GM12878 (cell line): ENCODE measurements at regions not wholly inside any gene's neighbourhood (a gene's known extent, or its start where the extent isn't known, plus 50 kb on each side); places are given as distances from the start of the nearest gene placed in this dataset.

ENCODE experiments used
- ATAC-seq: fragments of 200-7000 bp; cut with Tn5 transposase; 3 replicates; pipeline ENCODE4 v1.9.1; 2020; ENCODE audit warnings: mild to moderate bottlenecking, moderate library complexity
- BruUV-seq: library from RNA; stranded (reverse); fragments of 400-500 nt; replicated peaks from 2 replicates; lab custom pipeline; 2021; lab: Mats Ljungman, UMichigan
- CTCF ChIA-PET: fragments of 300-600 bp; sonication (Branson Sonifier 250); formaldehyde crosslinking; extraction: SDS; loops from one replicate; lab custom pipeline; 2021; ENCODE audit warnings: inconsistent platforms; lab: Yijun Ruan, JAX
- POLR2A ChIA-PET: fragments of 350-600 bp; formaldehyde crosslinking; extraction: SDS; loops from one replicate; lab custom pipeline; 2021; ENCODE audit warnings: inconsistent platforms; lab: Charles Lee
- RAD21 ChIA-PET: fragments of 300-600 bp; sonication (Branson Sonifier 250); formaldehyde crosslinking; loops from one replicate; lab custom pipeline; 2023; ENCODE audit warnings: antibody characterized with exemption; ENCODE audit not compliant: unreplicated experiment; lab: Charles Lee
- SMC1A ChIA-PET: fragments of 300-600 bp; sonication (Branson Sonifier 250); formaldehyde crosslinking; loops from one replicate; lab custom pipeline; 2023; ENCODE audit not compliant: unreplicated experiment, uncharacterized antibody; lab: Charles Lee
- DNase-seq: peaks from one replicate; pipeline ENCODE4 v3.0.0-alpha.2; 2011; ENCODE audit warnings: low read depth, low spot score
- FAIRE-seq: peaks from 3 replicates; lab custom pipeline; 2011; peaks lifted over from hg19 to GRCh38; lab: Jason Lieb, UNC
- H2AFZ ChIP-seq: 2 replicates; pipeline ENCODE4 v1.6.0; 2011; ENCODE audit warnings: low read depth, low read length, control low read depth; ENCODE audit not compliant: control insufficient read depth
- H3K27ac ChIP-seq: 2 replicates; pipeline ENCODE4 v1.5.1; 2011; ENCODE audit warnings: control low read depth; ENCODE audit not compliant: control insufficient read depth, insufficient read depth
- H3K27me3 ChIP-seq, 2 experiments: replicated peaks in 1 of 2; 2 replicates each; pipeline versions ENCODE4 v1.6.0 to v1.6.1; 2011; ENCODE audit warnings: low read length in 1 of 2; ENCODE audit not compliant: control insufficient read depth in 2 of 2, insufficient read depth in 2 of 2
- H3K36me3 ChIP-seq, 2 experiments: 2 replicates each; pipeline ENCODE4 v1.5.1; 2011; ENCODE audit warnings: low read length in 1 of 2; ENCODE audit not compliant: control insufficient read depth in 2 of 2, insufficient read depth in 2 of 2
- H3K4me1 ChIP-seq: 2 replicates; pipeline ENCODE4 v1.6.1; 2011; ENCODE audit warnings: mild to moderate bottlenecking, low read length, moderate library complexity, mixed read lengths; ENCODE audit not compliant: control insufficient read depth, insufficient read depth
- H3K4me2 ChIP-seq: 2 replicates; pipeline ENCODE4 v1.6.0; 2011; ENCODE audit warnings: control low read depth; ENCODE audit not compliant: control insufficient read depth, insufficient read depth
- H3K4me3 ChIP-seq: fragments of 200-600 bp; sonication (generic); 2 replicates; pipeline ENCODE4 v1.5.1; 2016
- H3K79me2 ChIP-seq: 2 replicates; pipeline ENCODE4 v1.6.0; 2011; ENCODE audit warnings: low read length; ENCODE audit not compliant: control insufficient read depth, insufficient read depth
- H3K9ac ChIP-seq: 2 replicates; pipeline ENCODE4 v1.8.0; 2011; ENCODE audit warnings: low read length, control low read depth, mixed read lengths; ENCODE audit not compliant: control insufficient read depth, insufficient read depth
- H3K9me3 ChIP-seq: replicated peaks from 3 replicates; pipeline ENCODE4 v1.5.1; 2011; ENCODE audit warnings: mild to moderate bottlenecking, low read length; ENCODE audit not compliant: control insufficient read depth, insufficient read depth
- H4K20me1 ChIP-seq: 2 replicates; pipeline ENCODE4 v1.6.0; 2011; ENCODE audit not compliant: control insufficient read depth, insufficient read depth
- BHLHE40 ChIP-seq, 2 experiments: fragments of 450-650 bp in 1 of 2; IDR thresholded peaks; 2 replicates each; pipeline ENCODE4 v1.6.1; 2011 to 2017; ENCODE audit warnings: low read depth in 2 of 2, borderline replicate concordance in 1 of 2, improper control_type of control experiment in 1 of 2, low read length in 1 of 2, mild to moderate bottlenecking in 1 of 2
- EED ChIP-seq: sonication (generic); IDR thresholded peaks from 2 replicates; pipeline ENCODE4 v1.6.1; 2016; ENCODE audit warnings: antibody characterized with exemption, low read depth
- IKZF1 ChIP-seq: fragments of 450-650 bp; conservative IDR thresholded peaks from 2 replicates; pipeline ENCODE4 v1.6.1; 2017; ENCODE audit warnings: antibody characterized with exemption, mild to moderate bottlenecking
- IKZF2 ChIP-seq, 2 experiments: fragments of 450-650 bp; IDR thresholded peaks; 2 replicates each; pipeline ENCODE4 v1.6.1; 2017; ENCODE audit warnings: mild to moderate bottlenecking in 2 of 2, moderate library complexity in 2 of 2
- JUND ChIP-seq: IDR thresholded peaks from 2 replicates; pipeline ENCODE4 v1.6.1; 2012; ENCODE audit warnings: low read depth, mild to moderate bottlenecking, low read length, improper control_type of control experiment, moderate library complexity
- LARP7 ChIP-seq: fragments of 450-650 bp; IDR thresholded peaks from 2 replicates; pipeline ENCODE4 v1.6.1; 2017; ENCODE audit warnings: mild to moderate bottlenecking
- MEF2B ChIP-seq: fragments of 450-650 bp; IDR thresholded peaks from 2 replicates; pipeline ENCODE4 v1.6.1; 2018; ENCODE audit warnings: mild to moderate bottlenecking, moderate library complexity; ENCODE audit not compliant: partially characterized antibody, poor library complexity, severe bottlenecking
- MTA2 ChIP-seq: fragments of 450-650 bp; IDR thresholded peaks from 2 replicates; pipeline ENCODE4 v1.6.1; 2016; ENCODE audit warnings: low read depth, mild to moderate bottlenecking, moderate library complexity
- RELB ChIP-seq: fragments of 450-650 bp; IDR thresholded peaks from 2 replicates; pipeline ENCODE4 v1.6.1; 2017; ENCODE audit warnings: low read depth, mild to moderate bottlenecking, moderate library complexity
- SMAD1 ChIP-seq: fragments of 450-650 bp; IDR thresholded peaks from 2 replicates; pipeline ENCODE4 v1.6.1; 2018; ENCODE audit warnings: mild to moderate bottlenecking, low read depth; ENCODE audit not compliant: partially characterized antibody
- WGBS: methylation state at CpG from one replicate; pipeline ENCODE4 v1.1.6; 2016; ENCODE audit warnings: low lambda C conversion rate; ENCODE audit not compliant: insufficient replicate concordance, insufficient coverage; ENCODE audit errors: missing lambda C conversion rate; 5-methylcytosine and 5-hydroxymethylcytosine counted together
- in situ Hi-C: fragments of 300-500 bp; cut with MboI; formaldehyde crosslinking; loops from 9 replicates; pipeline ENCODE4 v1.14.3; 2018; ENCODE audit warnings: mixed read lengths
- intact Hi-C: fragments of 100-400 bp; cut with micrococcal nuclease; formaldehyde crosslinking; loops from one replicate; pipeline ENCODE4 v1.14.2; 2022; ENCODE audit not compliant: unreplicated experiment

- no peak overlapping the region for H3K4me3 ChIP-seq
- FAIRE-seq (no peak), ATAC-seq (peak; percentile 34; the same call in 2 of the 3 replicates), DNase-seq (no peak)
- intact Hi-C loops, result no loop called here
- H3K9me3 ChIP-seq, result peaks cover 2% of the 10 kb centered on the region; the same call in 2 of the 3 replicates
- SMC1A ChIA-PET, result interaction anchor here (0.8 to 1.4 kb wide), 3 partner anchors 8 to 35 kb away, joined by 3 to 6 read pairs (median 3); no protein-coding TSS in a partner anchor
- POLR2A ChIA-PET, result interaction anchor here (1.7 kb wide), 1 partner anchor 8 kb away, joined by 6 read pairs; no protein-coding TSS in a partner anchor
- H3K79me2 ChIP-seq, result no peaks in the 10 kb centered on the region
- no peak overlapping the region for H3K27ac ChIP-seq
- TF ChIP-seq IKZF2 (IDR thresholded peaks at IDR 0.05) (peak; percentile 36 to 44; a peak in 1 of 4 replicates), JUND (no peak), IKZF1 (peak; percentile 59), SMAD1 (no peak), RELB (peak; percentile 47), BHLHE40 (IDR thresholded peaks at IDR 0.05; ENCODE audit: borderline replicate concordance in 1 of 2, low read depth in 2 of 2, low read length in 1 of 2) (peak in 1 of 2 experiments; percentile 28; a peak in 1 of 4 replicates), EED (peak; percentile 73), LARP7 (no peak), MEF2B (peak; percentile 34), MTA2 (peak; percentile 58)
- no peak overlapping the region for H2AFZ ChIP-seq
- H3K4me2 ChIP-seq, result no peak overlapping the region
- BruUV-seq, result no TSS peak
- no peak overlapping the region for H3K9ac ChIP-seq
- in situ Hi-C loops, result no loop called here
- CTCF ChIA-PET, result interaction anchor here (0.7 to 2.2 kb wide), 5 partner anchors 10 to 613 kb away, joined by 3 to 7 read pairs (median 4); no protein-coding TSS in a partner anchor
- no peaks in the 10 kb centered on the region for H3K27me3 ChIP-seq
- H3K36me3 ChIP-seq, result no peaks in the 10 kb centered on the region
- RAD21 ChIA-PET, result interaction anchor here (0.9 kb wide), 1 partner anchor 8 kb away, joined by 3 read pairs; no protein-coding TSS in a partner anchor
- H3K4me1 ChIP-seq, result peaks cover 12% of the 10 kb centered on the region
- H4K20me1 ChIP-seq, result no peaks in the 10 kb centered on the region
- WGBS, result 35% methylated on average over 6 of the region's 6 CpGs
Measured at GRCh38 chr12:14148489-14149270, 167.3 kb upstream of the GRIN2B start.
